ENCODE measurements at regions not wholly inside any gene's neighbourhood (a gene's known extent, or its start where the extent isn't known, plus 50 kb on each side); places are given as distances from the start of the nearest gene placed in this dataset.
"Not testable (repeated sequence)": the region's sequence is repeated elsewhere in the genome, so short reads cannot be mapped to it uniquely, and the experiment has no call there.

- DNase-seq (ENCODE audit: low read depth, low spot score) = no peak
Observed at GRCh38 chr6:71589254-71589653, 297.1 kb upstream of the RIMS1 start.

- DNase-seq (ENCODE audit: low read depth, low spot score) = no peak
Observed at GRCh38 chr6:71592643-71593042, 293.7 kb upstream of the RIMS1 start.

- no peak for DNase-seq (ENCODE audit: low read depth, low spot score)
Observed at GRCh38 chr6:71599359-71599758, 287.0 kb upstream of the RIMS1 start.

GRCh38 chr6:71602385-71603007 is 283.9 kb upstream of the RIMS1 start:
- DNase-seq (ENCODE audit: low read depth, low spot score) = no peak

- no peak for DNase-seq (ENCODE audit: low read depth, low spot score)
Observed at GRCh38 chr6:71603021-71603420, 283.3 kb upstream of the RIMS1 start.

GRCh38 chr6:71608646-71609045 is 277.7 kb upstream of the RIMS1 start:
- DNase-seq (ENCODE audit: low read depth, low spot score) = no peak

- no peak for DNase-seq (ENCODE audit: low read depth, low spot score)
Observed at GRCh38 chr6:71619836-71620235, 266.5 kb upstream of the RIMS1 start.

GRCh38 chr6:71621918-71622519 is 264.3 kb upstream of the RIMS1 start:
- no peak for DNase-seq (ENCODE audit: low read depth, low spot score)

- no peak for DNase-seq (ENCODE audit: low read depth, low spot score)
Observed at GRCh38 chr6:71642120-71642519, 244.2 kb upstream of the RIMS1 start.

- DNase-seq (ENCODE audit: low read depth, low spot score) = no peak
Observed at GRCh38 chr6:71642793-71643192, 243.6 kb upstream of the RIMS1 start.

GRCh38 chr6:71645299-71645698 is 241.1 kb upstream of the RIMS1 start:
- DNase-seq (ENCODE audit: low read depth, low spot score) = no peak

GRCh38 chr6:71649915-71650314 is 236.4 kb upstream of the RIMS1 start:
- no peak for DNase-seq (ENCODE audit: low read depth, low spot score)

- no peak for DNase-seq (ENCODE audit: low read depth, low spot score)
Observed at GRCh38 chr6:71651636-71652035, 234.7 kb upstream of the RIMS1 start.

GRCh38 chr6:71656121-71656520 is 230.2 kb upstream of the RIMS1 start:
- DNase-seq (ENCODE audit: low read depth, low spot score) = no peak

GRCh38 chr6:71665931-71666330 is 220.4 kb upstream of the RIMS1 start:
- no peak for DNase-seq (ENCODE audit: low read depth, low spot score)

GRCh38 chr6:71672876-71673275 is 213.5 kb upstream of the RIMS1 start:
- no peak for DNase-seq (ENCODE audit: low read depth, low spot score)

GRCh38 chr6:71675386-71675785 is 211.0 kb upstream of the RIMS1 start:
- DNase-seq (ENCODE audit: low read depth, low spot score) = no peak

GRCh38 chr6:71676298-71676697 is 210.1 kb upstream of the RIMS1 start:
- DNase-seq (ENCODE audit: low read depth, low spot score) = no peak

- no peak for DNase-seq (ENCODE audit: low read depth, low spot score)
Observed at GRCh38 chr6:71678091-71678490, 208.3 kb upstream of the RIMS1 start.

- no peak for DNase-seq (ENCODE audit: low read depth, low spot score)
Observed at GRCh38 chr6:71681234-71681867, 205.0 kb upstream of the RIMS1 start.

GRCh38 chr6:71686021-71686677 is 200.2 kb upstream of the RIMS1 start:
- DNase-seq (ENCODE audit: low read depth, low spot score) = not testable (repeated sequence)

GRCh38 chr6:71698702-71699101 is 187.6 kb upstream of the RIMS1 start:
- no peak for DNase-seq (ENCODE audit: low read depth, low spot score)

- DNase-seq (ENCODE audit: low read depth, low spot score) = no peak
Observed at GRCh38 chr6:71706523-71706922, 179.8 kb upstream of the RIMS1 start.
